HG03575 (cell line): ENCODE measurements at regions not wholly inside any gene's neighbourhood (a gene's known extent, or its start where the extent isn't known, plus 50 kb on each side); places are given as distances from the start of the nearest gene placed in this dataset.

Experiments used
- ATAC-seq: cut with Tn5 transposase; IDR thresholded peaks from one replicate; pipeline ENCODE4 v1.9.1; 2021; ENCODE audit not compliant: unreplicated experiment, insufficient number of reproducible peaks, low FRiP score; ENCODE audit errors: extremely low read depth

DNA sequence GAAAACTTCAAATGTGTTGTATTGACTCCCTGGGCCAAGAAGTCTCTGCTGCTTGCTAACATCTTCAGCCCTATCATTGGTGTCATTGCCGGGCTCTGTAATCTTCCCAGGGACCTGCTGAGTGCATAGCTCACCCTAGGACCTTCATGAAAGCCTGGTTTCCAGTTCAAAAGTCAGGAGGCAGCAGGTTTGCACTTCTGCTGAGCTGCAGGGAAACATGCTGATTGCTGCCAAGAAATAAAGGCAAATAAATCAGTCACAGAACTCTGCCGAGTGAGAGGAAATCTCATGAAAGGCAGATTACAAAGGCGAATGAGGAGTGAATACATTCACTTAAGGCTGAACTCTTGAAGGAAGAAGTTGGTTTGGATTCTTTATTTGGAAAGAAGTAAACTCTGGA is 1947.6 kb upstream of the CELF4 start:
- ATAC-seq, result no peak

- no peak for ATAC-seq
These were observed 1941.2 kb upstream of the CELF4 start for GRCh38 chr18:39506581-39507330.

- no peak for ATAC-seq
These were observed 1934.7 kb upstream of the CELF4 start for GRCh38 chr18:39500306-39500705.

- ATAC-seq, result no peak
These were observed 1932.2 kb upstream of the CELF4 start for GRCh38 chr18:39497821-39498220.

DNA sequence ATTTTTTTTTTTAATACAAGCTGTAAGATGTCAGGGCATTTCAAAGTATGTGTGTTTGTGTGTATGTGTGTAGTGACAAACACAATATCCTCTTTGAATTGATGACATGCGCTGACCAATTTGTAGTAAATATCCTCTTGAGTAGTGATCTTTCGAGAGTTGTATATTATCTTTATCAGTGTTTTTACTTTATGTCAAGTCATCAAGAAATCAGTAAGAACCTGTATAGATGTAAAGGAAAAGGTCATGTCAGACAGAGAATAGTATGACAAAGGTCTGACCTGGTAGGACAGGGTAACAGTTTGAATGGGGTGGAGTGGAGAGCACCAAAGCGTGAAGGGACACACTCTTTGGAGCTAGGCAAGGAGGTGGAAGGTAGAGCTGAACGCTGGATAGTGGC is 1931.4 kb upstream of the CELF4 start:
- no peak for ATAC-seq

DNA sequence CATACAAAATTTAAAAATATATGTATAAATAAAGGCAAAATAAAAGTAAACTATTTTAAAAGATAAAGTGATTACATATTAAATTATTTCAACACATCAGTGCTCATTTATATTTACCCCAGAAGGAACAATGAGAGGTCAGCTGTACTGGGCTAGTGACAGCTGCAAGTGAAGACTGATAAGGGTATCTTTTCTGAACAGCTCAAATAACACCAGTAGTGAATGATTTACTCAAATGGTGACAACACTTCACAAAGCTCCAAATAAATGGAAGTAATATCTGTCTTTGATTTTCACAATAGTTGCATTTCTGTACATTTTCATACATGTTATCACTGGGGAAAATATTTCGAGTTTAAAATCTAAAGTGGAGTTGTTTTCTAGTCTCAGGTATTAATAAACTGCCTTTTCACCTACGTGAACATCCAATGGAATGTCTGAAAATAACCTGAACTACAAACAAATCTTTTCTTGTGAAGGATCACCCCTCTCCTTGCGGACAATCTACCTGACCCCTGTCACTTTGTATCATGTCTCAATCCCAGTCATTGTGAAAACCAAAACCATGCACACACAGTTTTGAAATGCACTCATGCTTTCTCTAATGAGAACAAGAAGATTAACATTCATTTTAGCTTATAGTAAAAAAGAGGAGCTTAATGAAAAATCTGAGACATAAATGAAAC is 1928.8 kb upstream of the CELF4 start:
- ATAC-seq, result no peak

- ATAC-seq, result no peak
These were observed 1925.8 kb upstream of the CELF4 start for GRCh38 chr18:39491408-39491807.

DNA sequence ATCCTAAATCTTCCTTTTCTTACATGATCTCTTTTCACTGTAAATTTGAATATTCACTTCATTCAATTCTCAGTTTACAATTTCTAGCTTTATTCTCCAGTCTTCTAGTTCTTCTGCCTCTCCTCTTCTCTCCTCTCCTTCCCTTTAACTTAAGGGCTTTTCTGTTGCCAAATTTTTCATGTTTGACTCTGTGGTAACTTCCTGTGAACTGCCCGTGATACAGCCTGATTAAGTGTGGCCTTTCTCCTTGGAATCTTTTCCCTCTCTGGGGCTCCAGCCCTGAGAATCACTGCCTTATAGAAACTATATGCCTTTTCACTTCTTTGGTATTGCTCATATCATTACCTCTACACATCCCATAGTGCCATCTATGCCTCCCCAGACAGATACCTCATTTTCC is 1923.8 kb upstream of the CELF4 start:
- no peak for ATAC-seq

DNA sequence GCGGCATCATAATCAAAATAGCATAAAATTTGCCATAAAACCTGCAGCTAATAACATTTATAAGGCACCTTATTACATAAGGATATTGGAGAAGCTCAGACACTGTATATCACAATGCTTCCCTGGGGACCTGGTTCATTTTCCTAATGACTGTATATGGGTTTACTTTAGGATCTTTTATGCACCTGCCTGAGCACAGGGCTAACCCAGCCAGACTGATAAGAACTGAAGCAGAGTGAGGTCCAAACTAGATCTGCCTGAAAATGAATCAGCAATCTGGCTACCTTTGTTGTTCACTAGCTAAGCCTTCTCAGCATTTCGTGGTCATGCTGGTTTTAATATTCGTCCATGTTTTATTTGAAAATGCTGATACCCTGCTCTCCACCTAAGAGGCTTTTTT is 1922.3 kb upstream of the CELF4 start:
- ATAC-seq, result no peak

GRCh38 chr18:39486268-39486667 is 1920.7 kb upstream of the CELF4 start:
- ATAC-seq, result no peak

DNA sequence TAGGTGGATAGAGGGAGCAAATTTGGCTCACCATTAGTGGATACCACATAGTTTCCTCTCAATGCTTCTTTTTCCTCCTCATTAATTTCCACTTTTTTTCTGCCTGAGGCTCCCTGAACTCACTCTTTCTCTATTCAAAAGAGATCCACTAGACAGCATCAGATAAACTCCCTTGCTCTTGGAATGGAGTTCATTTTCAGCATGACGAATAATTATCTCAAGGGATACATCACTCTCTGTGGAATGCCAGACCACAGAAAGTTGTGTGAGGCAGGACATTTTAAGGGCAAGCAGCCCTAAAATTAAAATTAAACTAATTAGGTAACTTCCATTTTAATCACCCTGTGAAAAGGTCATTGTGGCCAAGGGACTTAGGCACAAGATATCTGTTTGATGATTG is 1920.1 kb upstream of the CELF4 start:
- no peak for ATAC-seq

- no peak for ATAC-seq
These were observed 1915.7 kb upstream of the CELF4 start for GRCh38 chr18:39481281-39481680.

GRCh38 chr18:39480494-39481195 is 1915.0 kb upstream of the CELF4 start:
- no peak for ATAC-seq

DNA sequence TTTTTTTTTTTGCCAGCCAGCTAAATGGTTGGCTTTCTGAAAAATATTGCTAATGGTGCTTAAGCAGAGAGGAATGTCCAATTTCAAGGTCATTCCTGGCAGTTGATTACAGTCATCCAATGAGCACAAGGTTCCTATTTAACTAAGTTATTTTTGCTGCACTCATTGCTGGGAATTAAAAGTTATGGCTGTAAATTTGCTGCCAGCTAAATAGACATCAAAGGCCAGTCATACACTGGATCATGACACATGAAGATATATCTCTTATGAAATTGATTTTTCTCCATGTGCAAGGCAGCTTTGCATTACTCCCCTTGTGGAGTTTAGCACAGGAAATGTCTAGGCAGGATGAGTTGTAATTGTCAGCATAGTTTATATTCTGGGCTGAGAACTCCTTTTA is 1898.4 kb upstream of the CELF4 start:
- no peak for ATAC-seq

- no peak for ATAC-seq
These were observed 1896.8 kb upstream of the CELF4 start for GRCh38 chr18:39462436-39462835.

- no peak for ATAC-seq
These were observed 1894.5 kb upstream of the CELF4 start for GRCh38 chr18:39460136-39460535.

DNA sequence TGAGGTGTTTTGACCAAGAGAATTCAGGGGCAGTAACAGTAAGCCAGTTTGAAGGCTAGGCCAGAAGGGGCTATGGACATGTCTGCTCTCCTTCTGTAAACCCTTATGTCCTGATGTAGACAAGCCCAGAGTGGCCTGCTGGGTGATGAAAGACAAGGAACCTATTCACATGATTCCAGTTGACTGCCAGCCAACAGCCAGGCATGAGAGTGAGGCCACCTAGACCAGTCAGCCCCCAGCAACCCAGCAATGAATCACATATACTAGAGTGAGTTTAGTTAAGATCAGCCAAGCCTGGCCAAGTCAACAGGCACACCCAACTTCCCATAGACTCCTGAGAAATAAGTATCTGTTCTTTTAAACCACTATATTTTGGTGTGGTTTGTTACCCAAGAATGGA is 1889.7 kb upstream of the CELF4 start:
- ATAC-seq, result no peak

GRCh38 chr18:39454866-39455265 is 1889.3 kb upstream of the CELF4 start:
- ATAC-seq, result no peak

- no peak for ATAC-seq
These were observed 1888.3 kb upstream of the CELF4 start for GRCh38 chr18:39453882-39454281.

DNA sequence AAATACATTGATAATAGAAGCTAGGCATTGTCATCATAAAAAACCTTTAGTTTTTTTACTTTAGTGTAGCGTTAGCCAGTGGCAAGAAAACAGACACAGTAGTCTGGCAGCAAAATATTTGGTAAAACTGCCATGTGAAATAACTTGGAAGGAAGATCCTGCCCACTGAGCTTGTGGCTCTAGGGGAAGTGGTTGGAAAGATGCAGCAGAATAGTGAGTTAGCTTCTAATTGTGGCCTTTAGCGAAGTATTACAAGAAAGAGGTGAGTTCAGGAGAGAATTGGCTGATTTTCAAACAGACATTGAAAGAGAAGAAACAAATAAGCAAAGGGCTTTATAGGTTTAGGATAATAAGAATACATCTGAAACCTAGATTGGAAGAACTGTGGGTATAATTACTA is 1887.8 kb upstream of the CELF4 start:
- ATAC-seq, result no peak
